Pancreas (tissue), 10 donors: ENCODE measurements at regions not wholly inside any gene's neighbourhood (a gene's known extent, or its start where the extent isn't known, plus 50 kb on each side); places are given as distances from the start of the nearest gene placed in this dataset.

Experiments
- ATAC-seq, 4 donors: fragments of 200-7000 bp; cut with Tn5 transposase; one replicate each; pipeline versions ENCODE4 v1.8.0 to v1.9.1; 2020; ENCODE audit warnings: mild to moderate bottlenecking in 4 of 4, moderate library complexity in 4 of 4
- DNase-seq, 6 donors: peaks; one replicate each; pipeline ENCODE4 v3.0.0-alpha.2; 2020
- FAIRE-seq: peaks from 2 replicates; lab custom pipeline; 2012; peaks lifted over from hg19 to GRCh38; lab: Jason Lieb, UNC
- H3K27ac ChIP-seq, 4 donors: fragments of 200-600 bp; sonication (generic); 1 replicate in 3 of 4; 2 replicates in 1 of 4; pipeline versions ENCODE4 v1.5.0 to v1.8.0; 2020
- H3K27me3 ChIP-seq, 4 donors: fragments of 200-600 bp; one replicate each; pipeline ENCODE4 v1.8.0; 2021
- H3K36me3 ChIP-seq, 3 donors: fragments of 200-600 bp; sonication (generic) in 1 of 3; one replicate each; pipeline versions ENCODE4 v1.5.0 to v1.8.0; 2020 to 2021
- H3K4me1 ChIP-seq, 3 donors: fragments of 200-600 bp; one replicate each; pipeline ENCODE4 v1.8.0; 2021
- H3K4me3 ChIP-seq, 4 donors: fragments of 200-600 bp; sonication (generic) in 2 of 4; one replicate each; pipeline versions ENCODE4 v1.5.0 to v1.8.0; 2020 to 2021
- H3K9me3 ChIP-seq, 4 donors: fragments of 200-600 bp; one replicate each; pipeline ENCODE4 v1.8.0; 2021
- CTCF ChIP-seq, 4 donors: fragments of 200-600 bp; sonication (generic) in 3 of 4; IDR thresholded peaks; one replicate each; pipeline versions ENCODE4 v1.5.0 to v1.8.0; 2021; ENCODE audit warnings: antibody characterized with exemption in 4 of 4
- WGBS, 2 donors: extraction: QIAGEN DNeasy Blood & Tissue Kit; methylation state at CpG; one replicate each; pipeline ENCODE4 v1.1.7; 2013; 5-methylcytosine and 5-hydroxymethylcytosine counted together
- intact Hi-C, 3 donors: fragments of 100-400 bp; cut with DNase I; formaldehyde crosslinking; loops; one replicate each; pipeline versions ENCODE4 v1.11.1 to v1.14.2; 2022
- donor health status: healthy with polysubstance abuse.
- donor health status: DM: no; HTN: no; CAD: no; lungs with moderate emphysema.
- donor health status: DM: no; HTN: no; CAD: no.
- donor health status: control.
- donor health status: control.
- donor health status: Bipolar disorder and iron deficiency.
- donor health status: DM: yes; HTN: yes; CAD: no.
- donor health status: DM: no; HTN: no; CAD: no.
- donor health status: DM: no; HTN: no; CAD: no.
- donor health status: DM: yes; HTN: yes; CAD: no.

GRCh38 chr4:159902648-159903047, 799.8 kb downstream of the RAPGEF2 start:
- H3K4me3 ChIP-seq: no peak overlapping the region
- H3K27ac ChIP-seq: no peak overlapping the region
- no peak for ATAC-seq
- no peaks in the 10 kb centered on the region for H3K36me3 ChIP-seq
- FAIRE-seq: no peak
- 0 to 27% methylated on average over 1 of the region's 1 CpG for WGBS, 2 donors
- TF ChIP-seq CTCF (IDR thresholded peaks at IDR 0.05): no peak
- DNase-seq: no peak
- H3K27me3 ChIP-seq: no peaks in the 10 kb centered on the region
- peaks cover 0 to 4% (median 0%) of the 10 kb centered on the region in 3 donors for H3K4me1 ChIP-seq
- intact Hi-C loops: no loop called here
- no peaks in the 10 kb centered on the region for H3K9me3 ChIP-seq

GRCh38 chr4:159904906-159905305, 802.0 kb downstream of the RAPGEF2 start:
- H3K9me3 ChIP-seq: no peaks in the 10 kb centered on the region
- FAIRE-seq (no peak), DNase-seq (no peak), ATAC-seq (no peak)
- no peak overlapping the region for H3K4me3 ChIP-seq
- peaks cover 0 to 4% (median 0%) of the 10 kb centered on the region in 3 donors for H3K4me1 ChIP-seq
- WGBS, 2 donors: 73 to 76% methylated on average over 2 of the region's 2 CpGs
- H3K36me3 ChIP-seq: no peaks in the 10 kb centered on the region
- no peak for TF ChIP-seq CTCF (IDR thresholded peaks at IDR 0.05)
- no peaks in the 10 kb centered on the region for H3K27me3 ChIP-seq
- no peak overlapping the region for H3K27ac ChIP-seq
- intact Hi-C loops: no loop called here

GRCh38 chr4:159906051-159906450, 803.2 kb downstream of the RAPGEF2 start:
- Histone ChIP-seq H3K4me3 (no peak overlapping the region), H3K27ac (no peak overlapping the region), H3K4me1 (peaks cover 0 to 4% (median 0%) of the 10 kb centered on the region in 3 donors), H3K27me3 (no peaks in the 10 kb centered on the region), H3K9me3 (no peaks in the 10 kb centered on the region), H3K36me3 (no peaks in the 10 kb centered on the region)
- DNase-seq: no peak
- no peak for FAIRE-seq
- no peak for TF ChIP-seq CTCF (IDR thresholded peaks at IDR 0.05)
- no peak for ATAC-seq
- intact Hi-C loops: no loop called here

GRCh38 chr4:159906517-159906916, 803.6 kb downstream of the RAPGEF2 start:
- DNase-seq (no peak), ATAC-seq (no peak), FAIRE-seq (no peak)
- Histone ChIP-seq H3K27me3 (no peaks in the 10 kb centered on the region), H3K9me3 (no peaks in the 10 kb centered on the region), H3K27ac (no peak overlapping the region), H3K4me1 (peaks cover 0 to 4% (median 0%) of the 10 kb centered on the region in 3 donors), H3K36me3 (no peaks in the 10 kb centered on the region), H3K4me3 (no peak overlapping the region)
- intact Hi-C loops: no loop called here
- no peak for TF ChIP-seq CTCF (IDR thresholded peaks at IDR 0.05)

GRCh38 chr4:159910721-159911120, 807.8 kb downstream of the RAPGEF2 start:
- intact Hi-C loops: no loop called here
- DNase-seq (no peak), FAIRE-seq (no peak), ATAC-seq (no peak)
- no peaks in the 10 kb centered on the region for H3K9me3 ChIP-seq
- H3K27me3 ChIP-seq: no peaks in the 10 kb centered on the region
- H3K4me1 ChIP-seq: no peaks in the 10 kb centered on the region
- no peak for TF ChIP-seq CTCF (IDR thresholded peaks at IDR 0.05)
- 64 to 77% methylated on average over 3 of the region's 3 CpGs for WGBS, 2 donors
- no peaks in the 10 kb centered on the region for H3K36me3 ChIP-seq
- no peak overlapping the region for H3K4me3 ChIP-seq
- no peak overlapping the region for H3K27ac ChIP-seq
